ENCODE measurements at regions not wholly inside any gene's neighbourhood (a gene's known extent, or its start where the extent isn't known, plus 50 kb on each side); places are given as distances from the start of the nearest gene placed in this dataset.

DNA sequence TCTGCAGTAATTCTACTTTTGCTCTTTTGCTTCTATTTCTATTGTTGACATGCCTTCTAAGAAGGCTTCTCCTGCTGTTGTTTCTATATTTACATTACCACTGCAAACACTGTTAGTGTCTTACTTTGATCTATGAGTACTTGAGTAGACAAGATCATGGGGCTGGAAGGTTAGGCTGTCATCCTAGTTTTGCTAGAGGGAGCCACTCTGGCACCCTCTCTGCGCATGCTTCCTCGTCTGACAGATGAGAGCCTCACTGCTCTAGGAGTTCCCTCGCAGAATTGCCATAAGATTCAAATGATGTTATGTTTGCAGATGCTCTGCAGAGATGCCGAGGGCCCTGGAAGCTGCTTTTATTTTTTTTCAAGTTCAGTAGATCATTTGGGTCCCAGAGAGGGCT is 185.6 kb downstream of the RNF144A start:
- Histone ChIP-seq H2BK12ac (ENCODE audit: insufficient read length, low read depth, low read length) (no peak overlapping the region), H3K23ac (ENCODE audit: insufficient read length, low read depth, low read length) (no peak overlapping the region), H3K4me2 (ENCODE audit: insufficient read depth, insufficient read length, low read length) (no peak overlapping the region), H4K20me1 (ENCODE audit: control insufficient read depth, insufficient read depth, insufficient read length) (no peaks in the 10 kb centered on the region), H3K27me3 (ENCODE audit: insufficient read depth, low read length) (no peaks in the 10 kb centered on the region), H4K91ac (ENCODE audit: insufficient read length, low read depth, low read length) (no peak overlapping the region), H3K27ac (ENCODE audit: insufficient read length, low read depth, low read length) (no peak overlapping the region), H3K4me1 (ENCODE audit: insufficient read depth, low read length) (no peaks in the 10 kb centered on the region), H4K8ac (replicated peaks; ENCODE audit: insufficient read length, low read depth, low read length) (no peak overlapping the region), H4K5ac (ENCODE audit: insufficient read length, low read depth, low read length) (no peak overlapping the region), H3K14ac (ENCODE audit: insufficient read depth, low read length) (no peak overlapping the region), H2AK5ac (ENCODE audit: insufficient read length, low read length) (no peak overlapping the region), H3K18ac (ENCODE audit: insufficient read length, low read depth, low read length) (no peak overlapping the region), H3K56ac (ENCODE audit: insufficient read length, low read depth, low read length) (no peak overlapping the region), H2BK15ac (ENCODE audit: low read depth, low read length) (no peak overlapping the region), H2BK5ac (ENCODE audit: insufficient read length, low read length) (no peak overlapping the region), H3K9me3 (ENCODE audit: control insufficient read depth, low read depth, low read length) (no peaks in the 10 kb centered on the region), H2AFZ (ENCODE audit: low read length) (no peak overlapping the region), H3K79me1 (ENCODE audit: insufficient read depth, low read depth, low read length, poor library complexity, severe bottlenecking) (no peaks in the 10 kb centered on the region), H2BK120ac (ENCODE audit: low read depth, low read length, poor library complexity, severe bottlenecking) (no peak overlapping the region), H2BK20ac (ENCODE audit: low read depth, low read length, poor library complexity, severe bottlenecking) (no peak overlapping the region), H3K79me2 (ENCODE audit: insufficient read depth, low read length) (no peaks in the 10 kb centered on the region), H3K23me2 (ENCODE audit: insufficient read length, low read depth, low read length, poor library complexity, severe bottlenecking) (no peaks in the 10 kb centered on the region), H3K9ac (ENCODE audit: extremely low read depth, insufficient read length, low read length) (no peak overlapping the region), H3K4ac (ENCODE audit: low read depth, low read length) (no peak overlapping the region), H3T11ph (ENCODE audit: low read length) (no peak overlapping the region)
- peaks cover 2 to 3% of the 10 kb centered on the region in 2 experiments; a peak in 3 of 4 replicates for H3K4me1 Mint-ChIP-seq
- no peak overlapping the region for H3K4me3 Mint-ChIP-seq
- H3K9me3 Mint-ChIP-seq, result no peaks in the 10 kb centered on the region
- no peaks in the 10 kb centered on the region; a peak in 2 of 7 replicates for H3K36me3 Mint-ChIP-seq (ENCODE audit: insufficient read depth in 1 of 3, low read depth in 3 of 3)
- no peak overlapping the region; a peak in 1 of 7 replicates for H3K27ac Mint-ChIP-seq
- H3K27me3 Mint-ChIP-seq (ENCODE audit: low read depth), result no peaks in the 10 kb centered on the region; the same call in 1 of the 2 replicates
- no CpG with 5 or more reads among the region's 4 CpGs for WGBS (ENCODE audit: extremely low coverage, insufficient read length, low lambda C conversion rate)
- DNase-seq, result no peak
- TF ChIP-seq, protein P1, sequence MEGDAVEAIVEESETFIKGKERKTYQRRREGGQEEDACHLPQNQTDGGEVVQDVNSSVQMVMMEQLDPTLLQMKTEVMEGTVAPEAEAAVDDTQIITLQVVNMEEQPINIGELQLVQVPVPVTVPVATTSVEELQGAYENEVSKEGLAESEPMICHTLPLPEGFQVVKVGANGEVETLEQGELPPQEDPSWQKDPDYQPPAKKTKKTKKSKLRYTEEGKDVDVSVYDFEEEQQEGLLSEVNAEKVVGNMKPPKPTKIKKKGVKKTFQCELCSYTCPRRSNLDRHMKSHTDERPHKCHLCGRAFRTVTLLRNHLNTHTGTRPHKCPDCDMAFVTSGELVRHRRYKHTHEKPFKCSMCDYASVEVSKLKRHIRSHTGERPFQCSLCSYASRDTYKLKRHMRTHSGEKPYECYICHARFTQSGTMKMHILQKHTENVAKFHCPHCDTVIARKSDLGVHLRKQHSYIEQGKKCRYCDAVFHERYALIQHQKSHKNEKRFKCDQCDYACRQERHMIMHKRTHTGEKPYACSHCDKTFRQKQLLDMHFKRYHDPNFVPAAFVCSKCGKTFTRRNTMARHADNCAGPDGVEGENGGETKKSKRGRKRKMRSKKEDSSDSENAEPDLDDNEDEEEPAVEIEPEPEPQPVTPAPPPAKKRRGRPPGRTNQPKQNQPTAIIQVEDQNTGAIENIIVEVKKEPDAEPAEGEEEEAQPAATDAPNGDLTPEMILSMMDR (conservative IDR thresholded peaks at IDR 0.05), result no peak

Data from H9 (cell line).